ENCODE measurements at regions not wholly inside any gene's neighbourhood (a gene's known extent, or its start where the extent isn't known, plus 50 kb on each side); places are given as distances from the start of the nearest gene placed in this dataset.

- no peak for TF ChIP-seq CTCF (IDR thresholded peaks at IDR 0.05; ENCODE audit: insufficient read depth, low read depth, low read length, missing control alignments)
- no peak overlapping the region for H3K4me3 ChIP-seq (ENCODE audit: low read depth, low read length)
- no peak for DNase-seq (ENCODE audit: low read depth)
These were observed 129.1 kb downstream of the TTLL2 start for GRCh38 chr6:167454003-167454402.

GRCh38 chr6:167455371-167455770 is 130.5 kb downstream of the TTLL2 start:
- no peak for DNase-seq (ENCODE audit: low read depth)
- no peak overlapping the region for H3K4me3 ChIP-seq (ENCODE audit: low read depth, low read length)
- TF ChIP-seq CTCF (IDR thresholded peaks at IDR 0.05; ENCODE audit: insufficient read depth, low read depth, low read length, missing control alignments), result no peak

GRCh38 chr6:167462514-167463312 is 137.8 kb downstream of the TTLL2 start:
- DNase-seq (ENCODE audit: low read depth), result no peak
- no peak for TF ChIP-seq CTCF (IDR thresholded peaks at IDR 0.05; ENCODE audit: insufficient read depth, low read depth, low read length, missing control alignments)
- H3K4me3 ChIP-seq (ENCODE audit: low read depth, low read length), result no peak overlapping the region

GRCh38 chr6:167464177-167464576 is 139.3 kb downstream of the TTLL2 start:
- TF ChIP-seq CTCF (IDR thresholded peaks at IDR 0.05; ENCODE audit: insufficient read depth, low read depth, low read length, missing control alignments), result no peak
- no peak overlapping the region for H3K4me3 ChIP-seq (ENCODE audit: low read depth, low read length)
- DNase-seq (ENCODE audit: low read depth), result no peak

- no peak for DNase-seq (ENCODE audit: low read depth)
- H3K4me3 ChIP-seq (ENCODE audit: low read depth, low read length), result no peak overlapping the region
- TF ChIP-seq CTCF (IDR thresholded peaks at IDR 0.05; ENCODE audit: insufficient read depth, low read depth, low read length, missing control alignments), result no peak
These were observed 140.6 kb downstream of the TTLL2 start for GRCh38 chr6:167465482-167465881.

GRCh38 chr6:167467282-167467681 is 142.4 kb downstream of the TTLL2 start:
- TF ChIP-seq CTCF (IDR thresholded peaks at IDR 0.05; ENCODE audit: insufficient read depth, low read depth, low read length, missing control alignments), result no peak
- DNase-seq (ENCODE audit: low read depth), result no peak
- H3K4me3 ChIP-seq (ENCODE audit: low read depth, low read length), result no peak overlapping the region

Data from GM12865 (cell line).